OCI-LY1 (cell line): ENCODE measurements at regions not wholly inside any gene's neighbourhood (a gene's known extent, or its start where the extent isn't known, plus 50 kb on each side); places are given as distances from the start of the nearest gene placed in this dataset.

Source experiments
- H2AFZ ChIP-seq: fragments of 200-600 bp; sonication (generic), shearing (Covaris generic); 2 replicates; pipeline ENCODE4 v1.6.0; 2014; ENCODE audit warnings: antibody characterized with exemption, mild to moderate bottlenecking, low read length
- H3F3A ChIP-seq: fragments of 200-600 bp; sonication (generic), shearing (Covaris generic); 2 replicates; pipeline ENCODE4 v1.6.0; 2014; ENCODE audit warnings: mild to moderate bottlenecking, antibody characterized with exemption, low read length, moderate library complexity; ENCODE audit not compliant: insufficient read depth
- H3K27ac ChIP-seq: fragments of 200-600 bp; sonication (generic); 2 replicates; pipeline ENCODE4 v1.5.1; 2014; ENCODE audit warnings: low read length, mixed run types, mild to moderate bottlenecking, low read depth; ENCODE audit not compliant: poor library complexity, severe bottlenecking
- H3K27me3 ChIP-seq: fragments of 200-600 bp; sonication (generic); 2 replicates; pipeline ENCODE4 v1.6.0; 2014; ENCODE audit warnings: antibody characterized with exemption, mild to moderate bottlenecking, low read length, moderate library complexity; ENCODE audit not compliant: insufficient read depth
- H3K36me3 ChIP-seq: fragments of 200-600 bp; sonication (generic); 2 replicates; pipeline ENCODE4 v1.6.1; 2014; ENCODE audit warnings: mild to moderate bottlenecking, antibody characterized with exemption, low read length, moderate library complexity, mixed read lengths; ENCODE audit not compliant: insufficient read depth
- H3K4me1 ChIP-seq: fragments of 200-600 bp; sonication (generic); 2 replicates; pipeline ENCODE4 v1.5.1; 2014; ENCODE audit warnings: mild to moderate bottlenecking, low read length, moderate library complexity; ENCODE audit not compliant: insufficient read depth, severe bottlenecking
- H3K4me2 ChIP-seq: fragments of 200-600 bp; sonication (generic), shearing (Covaris generic); 2 replicates; pipeline ENCODE4 v1.6.1; 2014; ENCODE audit warnings: low read length
- H3K4me3 ChIP-seq: fragments of 200-600 bp; sonication (generic); 2 replicates; pipeline ENCODE4 v1.5.1; 2014; ENCODE audit warnings: low read length, low read depth, mild to moderate bottlenecking, mixed read lengths; ENCODE audit not compliant: poor library complexity, severe bottlenecking
- H3K79me2 ChIP-seq: fragments of 200-600 bp; shearing (Covaris generic); 2 replicates; pipeline ENCODE4 v1.6.1; 2016; ENCODE audit warnings: mixed run types, low read length, mixed read lengths; ENCODE audit not compliant: insufficient read depth
- H3K9ac ChIP-seq: fragments of 200-600 bp; sonication (generic), shearing (Covaris generic); 2 replicates; pipeline ENCODE4 v1.6.1; 2014; ENCODE audit warnings: mild to moderate bottlenecking, low read length, mixed read lengths
- H3K9me2 ChIP-seq: fragments of 200-600 bp; sonication (generic), shearing (Covaris generic); 2 replicates; pipeline ENCODE4 v1.6.1; 2014; ENCODE audit warnings: low read depth, mild to moderate bottlenecking, low read length, mixed read lengths
- H3K9me3 ChIP-seq: fragments of 200-600 bp; shearing (Covaris generic); 2 replicates; pipeline ENCODE4 v1.6.1; 2014; ENCODE audit warnings: low read length, mixed read lengths
- H4K20me1 ChIP-seq: fragments of 200-600 bp; sonication (generic), shearing (Covaris generic); 2 replicates; pipeline ENCODE4 v1.6.0; 2016; ENCODE audit warnings: mild to moderate bottlenecking, low read length; ENCODE audit not compliant: insufficient read depth
- CTCF ChIP-seq: fragments of 200-600 bp; sonication (generic), shearing (Covaris generic); IDR thresholded peaks from 2 replicates; pipeline ENCODE4 v1.5.1; 2017; ENCODE audit warnings: mild to moderate bottlenecking, antibody characterized with exemption, low read length, moderate library complexity, mixed read lengths
- EZH2 ChIP-seq: fragments of 200-600 bp; sonication (generic), shearing (Covaris generic); IDR thresholded peaks from 2 replicates; pipeline ENCODE4 v1.8.0; 2017; ENCODE audit warnings: borderline replicate concordance, mixed run types, mild to moderate bottlenecking, antibody characterized with exemption, low read length, moderate library complexity, mixed read lengths

DNA sequence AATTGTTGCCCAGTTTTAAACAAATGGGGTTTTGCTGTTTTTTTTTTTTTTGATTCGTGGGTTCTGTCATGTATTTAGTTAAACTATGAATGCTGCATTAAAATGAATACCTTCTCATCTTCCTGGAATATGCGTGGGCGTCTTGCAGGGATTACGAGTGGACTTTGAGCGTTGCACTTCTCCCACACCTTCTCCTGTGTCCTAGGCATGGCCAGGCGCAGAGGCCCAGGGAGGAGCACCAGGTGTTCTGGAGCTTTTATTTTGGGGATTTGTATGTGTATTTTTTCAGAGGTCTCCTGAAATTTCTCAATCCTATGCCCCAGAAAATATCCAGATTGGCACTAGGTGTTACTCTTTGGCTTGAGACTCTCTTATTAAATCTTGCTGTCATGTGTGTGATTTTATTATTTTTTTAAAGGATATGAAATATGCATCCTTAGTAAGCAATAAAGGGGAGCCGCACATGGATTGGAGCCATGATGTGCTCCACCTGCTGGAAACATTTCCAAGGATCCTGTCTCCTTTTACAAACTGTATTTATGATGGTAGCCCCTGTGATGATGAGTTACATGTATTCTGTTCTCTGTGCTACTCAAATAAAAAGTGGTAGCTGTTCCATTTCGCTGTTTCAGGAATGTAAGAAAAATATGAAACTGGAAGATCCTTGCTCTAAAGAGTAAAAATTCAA lies 482.2 kb upstream of the KLF6 start:
- no peak overlapping the region for H3K4me3 ChIP-seq
- no peaks in the 10 kb centered on the region for H3K9me2 ChIP-seq
- no peaks in the 10 kb centered on the region for H3K9me3 ChIP-seq
- H3K36me3 ChIP-seq, result no peaks in the 10 kb centered on the region
- no peak overlapping the region for H3K4me2 ChIP-seq
- no peak for TF ChIP-seq EZH2
- no peak for TF ChIP-seq CTCF
- no peak overlapping the region for H3K27ac ChIP-seq
- no peaks in the 10 kb centered on the region for H3K27me3 ChIP-seq
- no peaks in the 10 kb centered on the region for H3K79me2 ChIP-seq
- H3K9ac ChIP-seq, result no peak overlapping the region
- no peaks in the 10 kb centered on the region for H3K4me1 ChIP-seq
- H4K20me1 ChIP-seq, result no peaks in the 10 kb centered on the region
- no peaks in the 10 kb centered on the region for H3F3A ChIP-seq
- H2AFZ ChIP-seq, result no peak overlapping the region

DNA sequence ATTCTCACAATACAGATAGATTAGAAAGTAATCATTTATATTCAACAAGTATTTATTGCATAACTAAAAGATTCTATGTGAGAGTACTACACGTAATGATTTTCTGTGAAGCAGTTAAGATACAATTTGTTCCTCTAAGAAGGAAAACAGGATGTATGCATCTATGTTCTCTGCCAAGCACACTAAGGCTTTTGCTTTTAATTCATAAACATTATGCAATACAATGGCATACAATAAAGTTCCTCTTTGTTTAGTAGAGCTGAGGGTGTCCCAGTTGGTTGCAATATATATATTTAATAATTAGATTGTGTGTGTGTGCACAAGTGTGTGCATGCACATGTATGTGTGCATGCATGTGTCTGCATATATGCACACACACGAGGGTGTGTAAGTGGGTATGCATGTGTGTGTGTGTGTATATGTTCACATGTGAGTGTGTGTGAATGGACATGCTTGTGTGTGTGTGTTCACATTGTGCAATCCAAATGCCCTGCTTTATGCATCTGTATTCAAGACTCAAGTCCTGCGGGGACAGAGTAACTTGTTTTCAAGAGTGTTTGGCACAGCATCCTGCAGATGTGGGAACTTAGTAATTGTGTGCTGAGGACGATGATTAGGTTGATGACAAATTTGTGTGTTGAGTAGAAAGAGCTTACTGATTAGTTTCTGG lies 481.5 kb upstream of the KLF6 start:
- H3K27me3 ChIP-seq, result no peaks in the 10 kb centered on the region
- no peak for TF ChIP-seq CTCF
- no peak for TF ChIP-seq EZH2
- no peak overlapping the region for H2AFZ ChIP-seq
- H3K9me2 ChIP-seq, result no peaks in the 10 kb centered on the region
- H3K79me2 ChIP-seq, result no peaks in the 10 kb centered on the region
- H3K36me3 ChIP-seq, result no peaks in the 10 kb centered on the region
- no peak overlapping the region for H3K27ac ChIP-seq
- H3K4me3 ChIP-seq, result no peak overlapping the region
- H3K9ac ChIP-seq, result no peak overlapping the region
- H4K20me1 ChIP-seq, result no peaks in the 10 kb centered on the region
- H3K4me2 ChIP-seq, result no peak overlapping the region
- no peaks in the 10 kb centered on the region for H3F3A ChIP-seq
- no peaks in the 10 kb centered on the region for H3K4me1 ChIP-seq
- no peaks in the 10 kb centered on the region for H3K9me3 ChIP-seq

DNA sequence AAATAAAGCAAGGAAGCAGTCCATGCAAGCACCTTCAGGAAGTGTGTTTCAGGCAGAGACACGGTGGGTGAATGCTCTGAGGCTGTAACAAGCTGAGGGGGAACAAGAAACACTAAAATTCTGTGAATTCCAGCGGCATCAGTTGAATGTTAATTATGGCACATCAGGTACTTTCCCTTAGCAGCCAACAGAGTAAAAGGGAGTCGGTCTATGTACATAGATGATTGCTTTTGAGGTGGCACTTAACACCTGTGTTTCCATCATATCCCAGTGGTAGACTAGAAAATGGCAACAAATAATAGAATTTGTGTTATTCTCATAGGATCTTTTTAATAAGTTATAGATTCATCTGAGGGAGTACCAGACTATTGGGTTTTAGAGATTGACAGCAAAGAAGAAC lies 481.0 kb upstream of the KLF6 start:
- Histone ChIP-seq H3K79me2 (no peaks in the 10 kb centered on the region), H2AFZ (no peak overlapping the region), H3K27me3 (no peaks in the 10 kb centered on the region), H3K4me3 (no peak overlapping the region), H3F3A (no peaks in the 10 kb centered on the region), H3K4me2 (no peak overlapping the region), H3K9me3 (no peaks in the 10 kb centered on the region), H4K20me1 (no peaks in the 10 kb centered on the region), H3K27ac (no peak overlapping the region), H3K9me2 (no peaks in the 10 kb centered on the region), H3K9ac (no peak overlapping the region), H3K36me3 (no peaks in the 10 kb centered on the region), H3K4me1 (no peaks in the 10 kb centered on the region)
- TF ChIP-seq CTCF, result no peak
- no peak for TF ChIP-seq EZH2
